Endothelial cell (in vitro differentiated cells): ENCODE measurements at regions not wholly inside any gene's neighbourhood (a gene's known extent, or its start where the extent isn't known, plus 50 kb on each side); places are given as distances from the start of the nearest gene placed in this dataset.

Experiments used
- DNase-seq: peaks from one replicate; pipeline ENCODE4 v3.0.0; 2021; ENCODE audit warnings: low spot score
- H3K27ac Mint-ChIP-seq: one replicate; pipeline ENCODE4 v1.8.0; 2021; ENCODE audit warnings: mixed read lengths, inconsistent platforms; ENCODE audit not compliant: unreplicated experiment
- H3K27me3 Mint-ChIP-seq: one replicate; pipeline ENCODE4 v1.8.0; 2021; ENCODE audit warnings: mild to moderate bottlenecking, moderate library complexity, mixed read lengths, inconsistent platforms; ENCODE audit not compliant: unreplicated experiment
- H3K36me3 Mint-ChIP-seq: one replicate; pipeline ENCODE4 v1.8.0; 2021; ENCODE audit warnings: mild to moderate bottlenecking, low read depth, mixed read lengths, inconsistent platforms; ENCODE audit not compliant: unreplicated experiment
- H3K4me1 Mint-ChIP-seq: one replicate; pipeline ENCODE4 v1.8.0; 2021; ENCODE audit warnings: mild to moderate bottlenecking, mixed read lengths, inconsistent platforms; ENCODE audit not compliant: unreplicated experiment
- H3K4me3 Mint-ChIP-seq: one replicate; pipeline ENCODE4 v1.8.0; 2021; ENCODE audit warnings: mild to moderate bottlenecking, mixed read lengths, inconsistent platforms; ENCODE audit not compliant: unreplicated experiment
- H3K9me3 Mint-ChIP-seq: one replicate; pipeline ENCODE4 v1.8.0; 2021; ENCODE audit warnings: mixed read lengths, inconsistent platforms; ENCODE audit not compliant: unreplicated experiment
- TF ChIP-seq, protein P1 (sequence below): fragments of 200-600 bp; sonication (generic); IDR thresholded peaks from one replicate; pipeline ENCODE4 v1.5.0; 2021; ENCODE audit warnings: antibody characterized with exemption; ENCODE audit not compliant: unreplicated experiment

DNA sequence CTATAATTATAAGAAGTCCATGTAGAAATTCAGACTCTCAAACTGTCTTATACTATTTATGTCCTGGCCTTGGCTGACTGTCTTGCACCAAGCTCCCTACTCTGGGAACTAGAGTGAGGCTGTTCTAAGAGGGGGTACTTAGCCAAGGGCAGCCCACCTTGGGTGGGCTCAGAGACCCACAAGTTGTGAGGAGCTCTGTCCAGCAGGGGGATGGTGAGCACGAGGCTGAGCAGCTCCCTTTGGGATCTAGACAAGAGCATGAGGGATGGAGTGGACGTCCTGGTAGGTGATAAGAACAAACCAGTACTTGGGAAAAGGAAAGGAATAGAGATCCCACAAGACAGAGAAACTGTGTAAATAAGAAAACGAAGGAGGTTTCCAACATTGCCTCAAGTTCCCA is 127.1 kb upstream of the SLC44A3 start:
- TF ChIP-seq, protein P1, sequence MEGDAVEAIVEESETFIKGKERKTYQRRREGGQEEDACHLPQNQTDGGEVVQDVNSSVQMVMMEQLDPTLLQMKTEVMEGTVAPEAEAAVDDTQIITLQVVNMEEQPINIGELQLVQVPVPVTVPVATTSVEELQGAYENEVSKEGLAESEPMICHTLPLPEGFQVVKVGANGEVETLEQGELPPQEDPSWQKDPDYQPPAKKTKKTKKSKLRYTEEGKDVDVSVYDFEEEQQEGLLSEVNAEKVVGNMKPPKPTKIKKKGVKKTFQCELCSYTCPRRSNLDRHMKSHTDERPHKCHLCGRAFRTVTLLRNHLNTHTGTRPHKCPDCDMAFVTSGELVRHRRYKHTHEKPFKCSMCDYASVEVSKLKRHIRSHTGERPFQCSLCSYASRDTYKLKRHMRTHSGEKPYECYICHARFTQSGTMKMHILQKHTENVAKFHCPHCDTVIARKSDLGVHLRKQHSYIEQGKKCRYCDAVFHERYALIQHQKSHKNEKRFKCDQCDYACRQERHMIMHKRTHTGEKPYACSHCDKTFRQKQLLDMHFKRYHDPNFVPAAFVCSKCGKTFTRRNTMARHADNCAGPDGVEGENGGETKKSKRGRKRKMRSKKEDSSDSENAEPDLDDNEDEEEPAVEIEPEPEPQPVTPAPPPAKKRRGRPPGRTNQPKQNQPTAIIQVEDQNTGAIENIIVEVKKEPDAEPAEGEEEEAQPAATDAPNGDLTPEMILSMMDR, result peak; percentile 18
- Mint-ChIP-seq H3K36me3 (no peaks in the 10 kb centered on the region), H3K27ac (no peak overlapping the region), H3K4me3 (no peak overlapping the region), H3K27me3 (peaks cover 2% of the 10 kb centered on the region), H3K9me3 (no peaks in the 10 kb centered on the region), H3K4me1 (peaks cover 3% of the 10 kb centered on the region)
- DNase-seq, result no peak

DNA sequence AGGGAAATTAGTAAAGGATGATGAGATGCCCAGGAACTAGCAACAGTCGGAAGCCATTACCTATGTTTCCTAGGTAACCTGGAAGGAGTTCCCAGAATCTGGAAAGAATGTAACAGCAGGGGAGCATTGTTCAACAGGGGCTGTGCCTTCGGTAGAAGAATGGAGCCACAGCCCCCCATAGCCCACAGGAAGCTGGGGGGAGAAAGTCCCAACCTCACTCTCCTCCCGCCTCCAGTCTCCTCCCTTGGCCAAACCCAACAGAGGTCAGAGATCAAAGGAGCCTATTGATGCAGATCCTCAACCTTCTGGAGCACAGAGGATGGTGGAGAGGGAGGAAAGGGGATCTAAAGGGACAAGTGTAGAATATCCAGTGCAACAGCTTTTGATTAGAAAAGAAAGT is 131.5 kb upstream of the SLC44A3 start:
- Mint-ChIP-seq H3K4me3 (no peak overlapping the region), H3K9me3 (no peaks in the 10 kb centered on the region), H3K27ac (no peak overlapping the region), H3K4me1 (peaks cover 3% of the 10 kb centered on the region), H3K36me3 (peaks cover 10% of the 10 kb centered on the region), H3K27me3 (peaks cover 3% of the 10 kb centered on the region)
- no peak for DNase-seq
- TF ChIP-seq, protein P1, result no peak

DNA sequence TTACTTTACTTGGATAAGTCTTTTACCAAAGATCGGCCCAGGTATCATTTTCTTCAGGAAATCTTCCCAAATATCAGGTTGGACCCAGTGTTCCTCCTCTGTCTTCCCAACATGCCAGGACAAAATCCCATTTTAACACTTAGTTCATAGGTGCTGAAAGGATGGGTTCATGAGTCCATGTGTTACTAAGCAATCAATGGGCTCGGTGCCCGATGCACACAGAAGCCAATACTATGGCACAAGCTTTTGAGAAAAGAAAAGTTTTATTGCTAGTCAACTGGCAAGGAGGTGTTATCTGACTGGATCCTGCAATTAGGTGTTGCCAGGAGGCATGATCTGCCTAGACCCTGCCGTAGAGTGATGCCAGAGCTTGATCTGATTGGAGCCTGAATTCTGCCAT is 133.3 kb upstream of the SLC44A3 start:
- peaks cover 10% of the 10 kb centered on the region for H3K36me3 Mint-ChIP-seq
- peaks cover 3% of the 10 kb centered on the region for H3K4me1 Mint-ChIP-seq
- H3K27ac Mint-ChIP-seq, result no peak overlapping the region
- H3K4me3 Mint-ChIP-seq, result no peak overlapping the region
- peaks cover 6% of the 10 kb centered on the region for H3K27me3 Mint-ChIP-seq
- H3K9me3 Mint-ChIP-seq, result peaks cover 4% of the 10 kb centered on the region
- DNase-seq, result no peak
- TF ChIP-seq, protein P1, result no peak

DNA sequence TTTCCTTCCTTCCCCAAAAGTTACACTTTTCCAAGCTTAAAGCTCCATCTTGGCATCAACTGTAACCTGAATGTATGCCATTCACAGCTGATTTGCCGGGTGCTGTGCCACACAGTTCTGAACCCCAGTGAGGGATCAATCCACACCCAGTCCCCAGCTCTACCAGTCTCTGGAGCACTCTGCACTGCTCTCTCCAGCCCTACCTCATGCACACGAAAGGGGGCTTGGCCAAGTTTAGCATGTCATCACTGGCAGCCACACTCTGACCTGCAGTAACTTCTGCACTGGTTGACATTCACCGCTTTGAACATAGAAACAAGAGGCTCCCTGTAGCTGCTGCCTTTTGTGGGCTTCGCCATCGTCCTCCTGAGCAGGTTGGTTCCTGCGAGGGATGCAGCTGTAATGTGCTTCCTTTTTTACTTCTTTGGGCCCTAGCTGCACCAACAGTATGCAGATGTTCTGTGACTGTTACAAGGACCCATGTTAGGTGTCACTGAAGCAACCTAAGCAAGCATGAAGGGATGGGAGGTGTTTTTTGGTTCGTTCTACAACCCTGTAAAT is 135.4 kb upstream of the SLC44A3 start:
- TF ChIP-seq, protein P1, result no peak
- Mint-ChIP-seq H3K36me3 (peaks cover 10% of the 10 kb centered on the region), H3K27me3 (peaks cover 4% of the 10 kb centered on the region), H3K4me3 (no peak overlapping the region), H3K4me1 (peaks cover 3% of the 10 kb centered on the region), H3K27ac (no peak overlapping the region), H3K9me3 (peaks cover 4% of the 10 kb centered on the region)
- no peak for DNase-seq

DNA sequence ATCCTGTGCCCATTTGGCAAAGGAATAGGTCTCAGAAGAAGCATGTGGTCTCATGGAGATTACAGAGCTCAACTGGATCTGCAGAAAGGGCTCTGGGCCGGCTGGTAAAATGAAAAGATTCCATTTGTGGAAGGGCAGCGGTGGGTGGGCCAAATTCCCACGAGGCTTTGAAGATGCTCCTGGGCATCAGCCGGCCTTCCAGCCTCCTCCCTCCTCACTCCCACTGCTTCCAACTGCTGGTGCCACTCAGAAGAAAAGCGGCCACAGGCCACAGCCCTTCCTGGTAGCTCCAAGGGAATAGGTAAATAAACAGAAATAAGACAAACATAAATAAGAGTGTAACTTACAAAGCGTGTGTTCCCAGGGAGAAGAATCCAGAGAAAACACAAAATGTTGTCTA is 136.3 kb upstream of the SLC44A3 start:
- Mint-ChIP-seq H3K9me3 (peaks cover 4% of the 10 kb centered on the region), H3K4me3 (no peak overlapping the region), H3K27me3 (peaks cover 4% of the 10 kb centered on the region), H3K4me1 (peaks cover 3% of the 10 kb centered on the region), H3K27ac (no peak overlapping the region), H3K36me3 (peaks cover 10% of the 10 kb centered on the region)
- DNase-seq, result no peak
- TF ChIP-seq, protein P1, result no peak
